Liver (tissue), 8 donors: ENCODE measurements at regions not wholly inside any gene's neighbourhood (a gene's known extent, or its start where the extent isn't known, plus 50 kb on each side); places are given as distances from the start of the nearest gene placed in this dataset.

ENCODE experiments used
- DNase-seq: peaks from one replicate; pipeline ENCODE4 v3.0.0-alpha.2; 2017; ENCODE audit warnings: low spot score
- H3K27ac ChIP-seq, 2 donors: one replicate each; pipeline ENCODE4 v1.7.0; 2013; ENCODE audit warnings: inconsistent platforms in 2 of 2, low read length in 2 of 2, control low read depth in 1 of 2, low read depth in 1 of 2, mild to moderate bottlenecking in 1 of 2
- H3K27me3 ChIP-seq, 4 donors: one replicate each; pipeline versions ENCODE4 v1.6.1 to v1.7.0; 2013; ENCODE audit warnings: low read length in 3 of 4, inconsistent platforms in 1 of 4, mild to moderate bottlenecking in 1 of 4, moderate library complexity in 1 of 4; ENCODE audit not compliant: control insufficient read depth in 4 of 4, insufficient read depth in 4 of 4
- H3K36me3 ChIP-seq, 4 donors: one replicate each; pipeline versions ENCODE4 v1.6.1 to v1.7.0; 2013; ENCODE audit warnings: low read length in 3 of 4, mild to moderate bottlenecking in 3 of 4, low read depth in 1 of 4, moderate library complexity in 1 of 4; ENCODE audit not compliant: control insufficient read depth in 4 of 4, insufficient read depth in 3 of 4
- H3K4me1 ChIP-seq, 4 donors: one replicate each; pipeline versions ENCODE4 v1.6.1 to v1.7.0; 2013; ENCODE audit warnings: low read length in 3 of 4, mild to moderate bottlenecking in 3 of 4, moderate library complexity in 1 of 4; ENCODE audit not compliant: control insufficient read depth in 4 of 4, insufficient read depth in 4 of 4
- H3K4me3 ChIP-seq, 3 donors: one replicate each; pipeline versions ENCODE4 v1.6.1 to v1.7.0; 2013; ENCODE audit warnings: low read length in 3 of 3, control low read depth in 1 of 3, low read depth in 1 of 3, mild to moderate bottlenecking in 1 of 3
- H3K9ac ChIP-seq, 2 donors: one replicate each; pipeline ENCODE4 v1.7.0; 2013; ENCODE audit warnings: low read length in 2 of 2, mild to moderate bottlenecking in 2 of 2, moderate library complexity in 2 of 2, control low read depth in 1 of 2, low read depth in 1 of 2
- H3K9me3 ChIP-seq, 4 donors: one replicate each; pipeline versions ENCODE4 v1.6.1 to v1.7.0; 2013; ENCODE audit warnings: low read length in 3 of 4; ENCODE audit not compliant: control insufficient read depth in 4 of 4
- ATF3 ChIP-seq: IDR thresholded peaks from 2 replicates; pipeline ENCODE4 v1.6.1; 2016; ENCODE audit warnings: antibody characterized with exemption
- EGR1 ChIP-seq, 2 donors: IDR thresholded peaks; 2 replicates each; pipeline ENCODE4 v1.6.1; 2016 to 2018; ENCODE audit warnings: antibody characterized with exemption in 2 of 2, low read depth in 2 of 2
- FOXA2 ChIP-seq: IDR thresholded peaks from 2 replicates; pipeline ENCODE4 v1.6.1; 2016; ENCODE audit warnings: antibody characterized with exemption
- GABPA ChIP-seq, 2 donors: IDR thresholded peaks in 1 of 2; conservative IDR thresholded peaks in 1 of 2; 2 replicates each; pipeline ENCODE4 v1.6.1; 2016; ENCODE audit warnings: antibody characterized with exemption in 2 of 2, mild to moderate bottlenecking in 1 of 2, moderate library complexity in 1 of 2
- HNF4A ChIP-seq, 2 donors: conservative IDR thresholded peaks; 2 replicates each; pipeline ENCODE4 v1.6.1; 2016; ENCODE audit warnings: antibody characterized with exemption in 2 of 2, mild to moderate bottlenecking in 2 of 2
- HNF4G ChIP-seq: IDR thresholded peaks from 2 replicates; pipeline ENCODE4 v1.6.1; 2016; ENCODE audit warnings: antibody characterized with exemption
- JUND ChIP-seq, 2 donors: IDR thresholded peaks; 2 replicates each; pipeline ENCODE4 v1.6.1; 2016; ENCODE audit warnings: antibody characterized with exemption in 2 of 2
- NR2F2 ChIP-seq: IDR thresholded peaks from 2 replicates; pipeline ENCODE4 v1.6.1; 2016; ENCODE audit warnings: antibody characterized with exemption
- RAD21 ChIP-seq, 2 donors: IDR thresholded peaks; 2 replicates each; pipeline ENCODE4 v1.6.1; 2016; ENCODE audit warnings: antibody characterized with exemption in 2 of 2, mild to moderate bottlenecking in 2 of 2
- RXRA ChIP-seq, 2 donors: IDR thresholded peaks; 2 replicates each; pipeline ENCODE4 v1.6.1; 2017 to 2018; ENCODE audit warnings: antibody characterized with exemption in 2 of 2, mild to moderate bottlenecking in 1 of 2
- SP1 ChIP-seq: IDR thresholded peaks from 2 replicates; pipeline ENCODE4 v1.6.1; 2018; ENCODE audit warnings: antibody characterized with exemption, mild to moderate bottlenecking
- TAF1 ChIP-seq: conservative IDR thresholded peaks from 2 replicates; pipeline ENCODE4 v1.6.1; 2016; ENCODE audit warnings: antibody characterized with exemption, mild to moderate bottlenecking
- YY1 ChIP-seq: IDR thresholded peaks from 2 replicates; pipeline ENCODE4 v1.6.1; 2016; ENCODE audit warnings: antibody characterized with exemption, mild to moderate bottlenecking
- WGBS: extraction: QIAGEN DNeasy Blood & Tissue Kit; methylation state at CpG from one replicate; pipeline ENCODE4 v1.1.7; 2013; 5-methylcytosine and 5-hydroxymethylcytosine counted together
- TF ChIP-seq, protein P1 (sequence below): IDR thresholded peaks from 2 replicates; pipeline ENCODE4 v1.6.1; 2016; ENCODE audit warnings: antibody characterized with exemption
- TF ChIP-seq, protein P2 (sequence below): fragments of 150-350 bp; IDR thresholded peaks from 2 replicates; pipeline ENCODE4 v1.5.1; 2017; ENCODE audit warnings: improper control_type of control experiment, low read depth, low read length; ENCODE audit not compliant: missing input control
- TF ChIP-seq, protein P3 (sequence below): IDR thresholded peaks from 2 replicates; pipeline ENCODE4 v1.6.1; 2016; ENCODE audit warnings: antibody characterized with exemption
- TF ChIP-seq, protein P4 (sequence below): IDR thresholded peaks from 2 replicates; pipeline ENCODE4 v1.6.1; 2016; ENCODE audit warnings: antibody characterized with exemption, mild to moderate bottlenecking
- donor health status: healthy.
- donor health status: healthy.
- donor health status: healthy.
- donor health status: healthy.
- donor health status: healthy.

GRCh38 chr1:220336391-220337031 is 64.3 kb upstream of the RAB3GAP2 start:
- no peak overlapping the region for H3K27ac ChIP-seq
- WGBS = 86% methylated on average over 6 of the region's 6 CpGs
- no peaks in the 10 kb centered on the region for H3K4me1 ChIP-seq
- no peak overlapping the region for H3K9ac ChIP-seq
- no peaks in the 10 kb centered on the region for H3K9me3 ChIP-seq
- no peak for TF ChIP-seq EGR1 (IDR thresholded peaks at IDR 0.05; ENCODE audit: low read depth in 2 of 2)
- no peak for TF ChIP-seq RAD21 (IDR thresholded peaks at IDR 0.05)
- no peak for TF ChIP-seq YY1
- TF ChIP-seq TAF1 = no peak
- no peak for TF ChIP-seq NR2F2
- no peak for TF ChIP-seq HNF4A (conservative IDR thresholded peaks at IDR 0.05)
- TF ChIP-seq RXRA (IDR thresholded peaks at IDR 0.05) = no peak
- TF ChIP-seq, protein P1, sequence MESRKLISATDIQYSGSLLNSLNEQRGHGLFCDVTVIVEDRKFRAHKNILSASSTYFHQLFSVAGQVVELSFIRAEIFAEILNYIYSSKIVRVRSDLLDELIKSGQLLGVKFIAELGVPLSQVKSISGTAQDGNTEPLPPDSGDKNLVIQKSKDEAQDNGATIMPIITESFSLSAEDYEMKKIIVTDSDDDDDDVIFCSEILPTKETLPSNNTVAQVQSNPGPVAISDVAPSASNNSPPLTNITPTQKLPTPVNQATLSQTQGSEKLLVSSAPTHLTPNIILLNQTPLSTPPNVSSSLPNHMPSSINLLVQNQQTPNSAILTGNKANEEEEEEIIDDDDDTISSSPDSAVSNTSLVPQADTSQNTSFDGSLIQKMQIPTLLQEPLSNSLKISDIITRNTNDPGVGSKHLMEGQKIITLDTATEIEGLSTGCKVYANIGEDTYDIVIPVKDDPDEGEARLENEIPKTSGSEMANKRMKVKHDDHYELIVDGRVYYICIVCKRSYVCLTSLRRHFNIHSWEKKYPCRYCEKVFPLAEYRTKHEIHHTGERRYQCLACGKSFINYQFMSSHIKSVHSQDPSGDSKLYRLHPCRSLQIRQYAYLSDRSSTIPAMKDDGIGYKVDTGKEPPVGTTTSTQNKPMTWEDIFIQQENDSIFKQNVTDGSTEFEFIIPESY = no peak
- no peak for TF ChIP-seq SP1
- TF ChIP-seq JUND (IDR thresholded peaks at IDR 0.05) = no peak
- TF ChIP-seq ATF3 = no peak
- no peak for DNase-seq
- H3K36me3 ChIP-seq = peaks cover 0 to 1% (median 0%) of the 10 kb centered on the region in 4 donors
- H3K27me3 ChIP-seq = no peaks in the 10 kb centered on the region
- H3K4me3 ChIP-seq = no peak overlapping the region

DNA sequence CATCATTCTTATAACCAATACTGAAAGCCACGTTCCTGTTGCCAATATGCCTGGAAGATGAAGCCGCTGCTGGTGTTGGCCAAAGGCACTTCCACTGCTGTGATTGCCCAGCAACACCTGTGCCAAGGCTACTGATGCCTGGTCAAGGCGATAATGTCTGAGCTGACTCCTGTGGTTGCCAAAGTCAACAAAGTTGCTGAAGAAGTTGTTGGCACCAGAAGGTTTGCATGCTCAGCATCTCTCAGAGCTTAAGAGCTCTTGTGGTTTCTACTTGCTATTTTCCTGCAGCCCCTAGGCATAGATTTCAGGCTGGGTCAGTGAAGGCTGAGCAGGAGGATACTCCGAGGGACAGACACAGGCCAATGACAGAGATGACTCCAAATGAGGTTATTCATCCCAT is 63.4 kb upstream of the RAB3GAP2 start:
- H3K27me3 ChIP-seq = no peaks in the 10 kb centered on the region
- H3K9me3 ChIP-seq = no peaks in the 10 kb centered on the region
- DNase-seq = no peak
- 54% methylated on average over 4 of the region's 4 CpGs for WGBS
- H3K4me3 ChIP-seq = no peak overlapping the region
- peaks cover 0 to under 1% (median 0%) of the 10 kb centered on the region in 4 donors for H3K4me1 ChIP-seq
- peaks cover 0 to 1% (median 0%) of the 10 kb centered on the region in 4 donors for H3K36me3 ChIP-seq
- TF ChIP-seq YY1 (no peak), RXRA (IDR thresholded peaks at IDR 0.05) (no peak), JUND (IDR thresholded peaks at IDR 0.05) (no peak), FOXA2 (no peak), HNF4A (conservative IDR thresholded peaks at IDR 0.05) (no peak), NR2F2 (no peak), RAD21 (IDR thresholded peaks at IDR 0.05) (no peak), EGR1 (IDR thresholded peaks at IDR 0.05; ENCODE audit: low read depth in 2 of 2) (no peak), GABPA (IDR thresholded peaks at IDR 0.05 in 1 of 2, conservative IDR thresholded peaks at IDR 0.05 in 1 of 2) (no peak), ATF3 (no peak), HNF4G (no peak)
- TF ChIP-seq, protein P1 = no peak
- TF ChIP-seq, protein P2, sequence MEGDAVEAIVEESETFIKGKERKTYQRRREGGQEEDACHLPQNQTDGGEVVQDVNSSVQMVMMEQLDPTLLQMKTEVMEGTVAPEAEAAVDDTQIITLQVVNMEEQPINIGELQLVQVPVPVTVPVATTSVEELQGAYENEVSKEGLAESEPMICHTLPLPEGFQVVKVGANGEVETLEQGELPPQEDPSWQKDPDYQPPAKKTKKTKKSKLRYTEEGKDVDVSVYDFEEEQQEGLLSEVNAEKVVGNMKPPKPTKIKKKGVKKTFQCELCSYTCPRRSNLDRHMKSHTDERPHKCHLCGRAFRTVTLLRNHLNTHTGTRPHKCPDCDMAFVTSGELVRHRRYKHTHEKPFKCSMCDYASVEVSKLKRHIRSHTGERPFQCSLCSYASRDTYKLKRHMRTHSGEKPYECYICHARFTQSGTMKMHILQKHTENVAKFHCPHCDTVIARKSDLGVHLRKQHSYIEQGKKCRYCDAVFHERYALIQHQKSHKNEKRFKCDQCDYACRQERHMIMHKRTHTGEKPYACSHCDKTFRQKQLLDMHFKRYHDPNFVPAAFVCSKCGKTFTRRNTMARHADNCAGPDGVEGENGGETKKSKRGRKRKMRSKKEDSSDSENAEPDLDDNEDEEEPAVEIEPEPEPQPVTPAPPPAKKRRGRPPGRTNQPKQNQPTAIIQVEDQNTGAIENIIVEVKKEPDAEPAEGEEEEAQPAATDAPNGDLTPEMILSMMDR = no peak
- TF ChIP-seq, protein P3, sequence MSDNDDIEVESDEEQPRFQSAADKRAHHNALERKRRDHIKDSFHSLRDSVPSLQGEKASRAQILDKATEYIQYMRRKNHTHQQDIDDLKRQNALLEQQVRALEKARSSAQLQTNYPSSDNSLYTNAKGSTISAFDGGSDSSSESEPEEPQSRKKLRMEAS = no peak
- TF ChIP-seq, protein P4, sequence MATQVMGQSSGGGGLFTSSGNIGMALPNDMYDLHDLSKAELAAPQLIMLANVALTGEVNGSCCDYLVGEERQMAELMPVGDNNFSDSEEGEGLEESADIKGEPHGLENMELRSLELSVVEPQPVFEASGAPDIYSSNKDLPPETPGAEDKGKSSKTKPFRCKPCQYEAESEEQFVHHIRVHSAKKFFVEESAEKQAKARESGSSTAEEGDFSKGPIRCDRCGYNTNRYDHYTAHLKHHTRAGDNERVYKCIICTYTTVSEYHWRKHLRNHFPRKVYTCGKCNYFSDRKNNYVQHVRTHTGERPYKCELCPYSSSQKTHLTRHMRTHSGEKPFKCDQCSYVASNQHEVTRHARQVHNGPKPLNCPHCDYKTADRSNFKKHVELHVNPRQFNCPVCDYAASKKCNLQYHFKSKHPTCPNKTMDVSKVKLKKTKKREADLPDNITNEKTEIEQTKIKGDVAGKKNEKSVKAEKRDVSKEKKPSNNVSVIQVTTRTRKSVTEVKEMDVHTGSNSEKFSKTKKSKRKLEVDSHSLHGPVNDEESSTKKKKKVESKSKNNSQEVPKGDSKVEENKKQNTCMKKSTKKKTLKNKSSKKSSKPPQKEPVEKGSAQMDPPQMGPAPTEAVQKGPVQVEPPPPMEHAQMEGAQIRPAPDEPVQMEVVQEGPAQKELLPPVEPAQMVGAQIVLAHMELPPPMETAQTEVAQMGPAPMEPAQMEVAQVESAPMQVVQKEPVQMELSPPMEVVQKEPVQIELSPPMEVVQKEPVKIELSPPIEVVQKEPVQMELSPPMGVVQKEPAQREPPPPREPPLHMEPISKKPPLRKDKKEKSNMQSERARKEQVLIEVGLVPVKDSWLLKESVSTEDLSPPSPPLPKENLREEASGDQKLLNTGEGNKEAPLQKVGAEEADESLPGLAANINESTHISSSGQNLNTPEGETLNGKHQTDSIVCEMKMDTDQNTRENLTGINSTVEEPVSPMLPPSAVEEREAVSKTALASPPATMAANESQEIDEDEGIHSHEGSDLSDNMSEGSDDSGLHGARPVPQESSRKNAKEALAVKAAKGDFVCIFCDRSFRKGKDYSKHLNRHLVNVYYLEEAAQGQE = no peak
- no peak overlapping the region for H3K27ac ChIP-seq
- H3K9ac ChIP-seq = no peak overlapping the region
